ENCODE measurements at regions not wholly inside any gene's neighbourhood (a gene's known extent, or its start where the extent isn't known, plus 50 kb on each side); places are given as distances from the start of the nearest gene placed in this dataset.

- DNase-seq = no peak
These were observed 74.2 kb downstream of the GLI2 start for GRCh38 chr2:120809609-120810440.

DNA sequence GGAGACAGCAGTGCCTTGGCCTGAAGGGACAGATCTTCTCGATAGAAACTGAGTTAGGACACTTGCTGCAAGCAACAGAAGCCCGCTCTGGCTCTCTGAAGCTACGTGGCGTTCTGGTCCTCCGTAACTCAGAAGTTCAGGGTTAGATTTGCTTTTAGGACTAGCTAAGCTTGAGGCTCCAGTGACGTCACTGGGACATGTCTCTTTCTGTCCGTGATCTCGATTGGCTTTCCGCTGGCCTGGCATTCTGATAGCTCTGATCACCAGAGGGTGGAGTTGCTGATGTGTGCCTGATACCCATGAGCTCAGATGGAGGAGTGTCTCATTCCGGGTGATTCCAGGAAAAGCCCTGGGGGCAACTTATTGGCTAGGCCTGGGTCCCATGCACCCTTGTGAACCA, 75.0 kb downstream of the GLI2 start:
- DNase-seq = no peak

- no peak for DNase-seq
These were observed 77.2 kb downstream of the GLI2 start for GRCh38 chr2:120812866-120813265.

DNA sequence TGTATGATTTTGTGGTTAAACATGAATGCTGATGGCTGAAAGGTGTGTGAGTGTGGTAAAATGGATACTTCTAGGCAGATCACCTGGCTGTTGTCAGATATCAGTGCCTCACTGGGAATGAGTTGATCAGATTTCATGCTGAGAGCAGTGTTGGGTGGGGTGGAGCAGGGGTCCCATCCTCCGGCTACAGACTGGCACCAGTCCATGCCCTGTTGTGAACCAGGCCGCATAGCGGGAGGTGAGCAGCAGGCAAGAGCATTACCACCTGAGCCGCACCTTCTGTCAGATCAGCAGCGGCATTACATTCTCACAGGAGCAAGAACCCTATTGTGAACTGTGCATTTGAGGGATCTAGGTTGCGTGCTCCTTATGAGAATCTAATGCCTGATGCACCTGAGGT, 78.7 kb downstream of the GLI2 start:
- DNase-seq = no peak

GRCh38 chr2:120815292-120815691, 79.6 kb downstream of the GLI2 start:
- no peak for DNase-seq

DNA sequence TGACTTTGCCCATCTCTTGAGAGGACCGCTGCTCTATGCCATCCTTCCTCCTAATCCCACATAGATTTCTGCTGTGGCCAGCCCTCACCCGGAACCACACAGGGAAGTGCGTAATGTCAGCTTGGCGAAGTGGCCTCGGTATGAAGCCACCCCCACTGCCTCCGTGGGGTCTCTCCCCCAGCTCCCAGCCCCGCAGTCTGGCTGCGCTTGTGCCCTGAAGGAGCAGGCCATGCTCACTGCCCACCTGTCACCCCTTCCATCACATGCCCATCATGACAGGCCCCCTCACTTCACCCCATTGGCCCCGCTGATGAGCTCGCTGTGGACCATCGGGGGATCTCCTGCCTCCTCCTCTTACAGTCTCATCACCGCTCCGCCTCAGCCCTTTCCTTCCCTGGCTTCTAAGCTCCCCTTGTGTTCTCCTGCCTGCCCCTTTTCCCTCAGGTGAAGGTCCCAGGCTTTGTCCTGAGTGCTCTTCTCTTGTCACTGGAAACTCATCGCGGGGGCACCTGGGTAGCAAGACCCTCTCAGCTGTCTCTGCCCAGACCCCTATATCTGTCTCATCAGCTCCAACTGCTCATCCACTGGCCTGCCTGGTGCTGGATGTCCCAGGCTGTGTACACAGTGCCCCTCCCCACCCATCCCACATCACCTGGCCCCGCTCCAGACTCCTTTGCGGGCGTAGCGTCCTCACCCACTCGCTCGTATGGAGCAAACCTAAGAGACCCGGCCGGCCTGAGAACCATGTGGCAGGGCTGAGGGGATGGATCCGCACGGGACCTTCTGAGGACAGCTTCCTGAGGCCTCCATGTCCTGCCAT, 81.7 kb downstream of the GLI2 start:
- DNase-seq = no peak

DNA sequence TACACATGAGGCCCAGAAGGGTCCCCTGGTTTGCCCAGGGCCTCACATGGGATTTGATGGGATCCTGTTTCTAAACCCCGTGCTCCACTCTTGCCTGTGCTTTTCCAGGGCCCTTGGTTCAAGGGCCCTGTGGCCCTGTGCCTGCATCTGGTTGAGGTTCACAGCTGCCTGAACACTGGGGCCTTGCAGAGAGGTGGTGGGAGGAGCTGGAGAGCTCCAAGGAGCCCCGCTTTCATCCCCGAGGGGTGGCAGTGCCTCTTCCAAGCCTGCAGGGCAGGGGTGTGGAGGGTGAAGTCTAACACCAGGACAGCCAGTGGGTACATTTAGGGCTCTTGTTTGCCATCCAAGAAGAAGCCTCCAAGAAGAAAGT, 82.3 kb downstream of the GLI2 start:
- DNase-seq = no peak

- no peak for DNase-seq
These were observed 82.8 kb downstream of the GLI2 start for GRCh38 chr2:120818441-120818920.

- DNase-seq = no peak
These were observed 84.1 kb downstream of the GLI2 start for GRCh38 chr2:120819720-120820210.

- no peak for DNase-seq
These were observed 84.7 kb downstream of the GLI2 start for GRCh38 chr2:120820263-120820952.

DNA sequence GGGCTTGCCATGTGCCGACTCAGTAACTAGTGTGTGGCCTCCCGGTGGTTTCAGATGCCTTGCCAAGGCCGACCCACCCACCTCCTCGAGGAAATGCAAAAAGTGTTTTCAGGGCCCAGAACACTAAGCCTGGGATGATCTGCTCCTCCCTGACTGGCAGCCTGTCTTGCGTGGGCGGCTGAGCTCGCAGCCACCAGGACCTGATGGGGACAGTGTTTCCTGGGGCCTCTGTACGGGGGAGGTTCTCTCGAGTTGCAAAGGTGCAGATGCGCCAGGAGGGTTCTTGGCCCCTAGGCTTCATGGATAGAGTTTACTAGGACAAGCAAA, 85.2 kb downstream of the GLI2 start:
- DNase-seq = no peak

DNA sequence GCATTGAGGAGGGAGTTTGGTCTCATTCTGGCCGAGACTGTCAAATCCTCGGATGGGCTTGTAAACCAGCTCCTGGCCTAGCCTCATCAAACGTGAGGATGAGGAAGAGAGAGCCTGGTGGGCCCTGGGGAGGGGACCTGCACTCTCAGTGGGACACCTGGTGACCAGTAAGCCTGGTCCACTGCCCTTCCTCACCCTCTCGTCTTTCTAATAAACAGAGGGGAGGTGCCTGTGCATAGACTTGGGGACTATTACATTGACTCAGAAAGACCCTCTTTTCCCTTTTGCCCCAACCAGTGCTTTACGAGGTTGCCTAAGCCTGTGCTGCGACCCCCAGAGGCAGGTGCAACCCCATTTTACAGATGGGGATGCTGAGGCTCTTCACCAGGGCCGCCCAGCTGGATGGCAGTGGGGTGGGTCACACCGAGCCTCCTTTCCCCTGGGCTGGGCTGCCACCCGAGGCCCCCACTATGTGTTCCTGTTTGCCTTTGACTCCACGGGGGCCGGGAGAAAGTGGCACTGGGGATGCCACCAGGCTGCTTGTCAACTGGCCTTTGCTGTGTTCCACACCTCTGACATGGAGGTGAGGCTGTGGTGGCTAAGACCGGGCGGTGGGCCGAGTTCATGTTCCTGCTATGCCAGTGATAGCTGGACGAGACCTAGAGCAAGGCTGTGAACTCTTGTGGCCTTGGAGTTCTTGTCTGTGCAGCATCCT, 85.9 kb downstream of the GLI2 start:
- no peak for DNase-seq

GRCh38 chr2:120822933-120823332, 87.3 kb downstream of the GLI2 start:
- no peak for DNase-seq

- no peak for DNase-seq
These were observed 87.9 kb downstream of the GLI2 start for GRCh38 chr2:120823551-120823950.

DNA sequence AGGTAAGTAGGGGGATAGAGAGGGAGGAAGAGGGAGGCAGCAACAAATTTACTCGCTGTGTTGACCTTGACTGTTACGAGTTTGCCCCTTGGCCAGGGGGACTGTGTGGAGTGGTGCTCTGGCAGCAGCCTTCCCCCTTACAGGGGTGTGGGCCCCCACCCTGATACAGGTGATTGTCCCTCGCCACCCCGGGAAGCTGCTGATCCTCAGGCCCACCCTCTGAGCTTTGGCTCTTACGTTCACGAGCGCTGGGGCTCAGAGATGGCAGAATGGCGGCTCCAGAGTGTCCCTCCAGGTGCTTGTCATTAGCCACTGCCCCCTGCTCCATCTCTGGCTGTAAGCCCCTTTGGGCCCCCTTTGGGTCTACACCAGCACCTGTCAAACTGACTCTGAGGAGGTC, 88.6 kb downstream of the GLI2 start:
- no peak for DNase-seq

DNA sequence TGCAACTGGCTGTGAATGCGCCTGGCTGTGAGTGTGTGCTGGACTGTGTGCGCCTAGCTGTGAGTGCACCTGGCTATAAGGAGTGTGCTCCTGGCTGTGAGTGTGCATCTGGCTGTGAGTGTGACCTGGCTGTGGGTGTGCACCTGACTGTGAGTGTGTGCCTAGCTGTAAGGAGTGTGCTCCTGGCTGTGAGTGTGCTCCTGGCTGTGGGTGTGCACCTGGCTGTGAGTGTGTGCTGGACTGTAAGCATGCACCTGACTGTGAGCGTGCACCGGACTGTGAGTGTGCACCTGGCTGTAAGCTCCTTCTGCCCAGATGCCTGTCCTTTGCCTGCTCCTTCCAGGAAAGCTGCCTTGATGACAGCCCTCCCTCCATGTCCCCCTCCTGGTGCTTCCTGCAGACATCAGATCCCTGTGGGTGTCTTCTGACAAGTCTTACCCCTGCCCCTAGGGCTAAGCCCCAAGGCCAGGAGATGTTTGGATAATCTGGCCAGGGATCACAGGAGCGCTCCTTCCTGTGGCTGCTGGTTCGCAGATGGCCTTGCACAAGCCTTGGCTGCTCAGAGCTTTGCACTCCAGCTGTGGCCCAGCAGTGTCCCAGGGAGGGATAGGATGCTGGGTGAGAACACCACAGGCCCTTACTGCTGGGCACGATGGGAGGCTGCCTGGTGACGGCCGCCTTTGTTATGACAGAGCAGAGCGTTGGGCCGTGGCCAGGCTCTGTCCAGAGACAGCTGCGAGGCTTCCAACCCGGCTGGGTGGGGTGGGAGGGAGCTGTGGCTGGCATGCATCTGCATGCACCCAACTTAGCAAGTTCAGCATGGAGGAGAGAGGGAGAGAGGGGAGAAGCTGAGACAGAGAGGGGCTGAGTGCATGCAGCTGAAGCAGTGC, 89.9 kb downstream of the GLI2 start:
- DNase-seq = no peak

DNA sequence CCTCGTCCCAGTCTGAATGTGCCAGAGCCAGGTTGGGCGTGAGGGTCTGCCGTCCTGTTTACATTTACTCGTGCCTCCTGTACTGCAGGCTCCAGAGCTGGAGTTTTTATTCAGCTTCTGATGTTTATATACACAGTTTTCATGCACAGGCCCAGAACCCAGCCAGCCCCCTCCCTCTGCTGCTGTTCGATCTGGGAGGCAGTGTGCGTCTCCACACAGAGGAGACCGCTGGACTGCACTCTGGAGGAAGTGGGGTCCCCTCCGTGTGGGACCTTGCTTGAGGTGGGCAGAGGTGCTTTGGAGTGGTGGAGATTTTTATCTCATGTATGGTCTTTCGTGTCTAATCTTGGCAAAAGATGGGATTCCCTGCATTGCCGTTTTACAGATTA, 90.6 kb downstream of the GLI2 start:
- no peak for DNase-seq

- no peak for DNase-seq
These were observed 91.2 kb downstream of the GLI2 start for GRCh38 chr2:120826716-120827410.

DNA sequence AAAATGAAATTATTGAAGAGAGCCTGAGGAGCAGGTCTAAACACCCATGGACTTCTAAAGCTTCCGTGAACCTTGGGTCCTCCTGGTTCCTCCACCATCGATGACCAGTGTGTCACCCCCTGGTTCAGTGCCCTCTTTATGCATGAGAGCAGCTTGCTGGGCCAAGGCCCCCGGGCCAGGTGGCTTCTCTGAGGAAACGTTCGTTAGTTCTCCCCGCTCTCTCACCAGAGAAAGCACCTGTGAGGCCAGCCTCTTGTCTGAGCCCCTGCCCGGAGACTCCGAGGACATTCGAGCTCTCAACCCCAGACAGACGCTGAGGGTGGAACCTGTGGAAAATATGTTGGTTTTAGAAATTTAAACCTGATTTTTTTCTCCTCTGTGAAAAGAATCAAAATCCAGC, 92.4 kb downstream of the GLI2 start:
- no peak for DNase-seq

- no peak for DNase-seq
These were observed 93.4 kb downstream of the GLI2 start for GRCh38 chr2:120828829-120829632.
